ENCODE measurements at regions not wholly inside any gene's neighbourhood (a gene's known extent, or its start where the extent isn't known, plus 50 kb on each side); places are given as distances from the start of the nearest gene placed in this dataset.
"Not testable (repeated sequence)": the region's sequence is repeated elsewhere in the genome, so short reads cannot be mapped to it uniquely, and the experiment has no call there.

DNA sequence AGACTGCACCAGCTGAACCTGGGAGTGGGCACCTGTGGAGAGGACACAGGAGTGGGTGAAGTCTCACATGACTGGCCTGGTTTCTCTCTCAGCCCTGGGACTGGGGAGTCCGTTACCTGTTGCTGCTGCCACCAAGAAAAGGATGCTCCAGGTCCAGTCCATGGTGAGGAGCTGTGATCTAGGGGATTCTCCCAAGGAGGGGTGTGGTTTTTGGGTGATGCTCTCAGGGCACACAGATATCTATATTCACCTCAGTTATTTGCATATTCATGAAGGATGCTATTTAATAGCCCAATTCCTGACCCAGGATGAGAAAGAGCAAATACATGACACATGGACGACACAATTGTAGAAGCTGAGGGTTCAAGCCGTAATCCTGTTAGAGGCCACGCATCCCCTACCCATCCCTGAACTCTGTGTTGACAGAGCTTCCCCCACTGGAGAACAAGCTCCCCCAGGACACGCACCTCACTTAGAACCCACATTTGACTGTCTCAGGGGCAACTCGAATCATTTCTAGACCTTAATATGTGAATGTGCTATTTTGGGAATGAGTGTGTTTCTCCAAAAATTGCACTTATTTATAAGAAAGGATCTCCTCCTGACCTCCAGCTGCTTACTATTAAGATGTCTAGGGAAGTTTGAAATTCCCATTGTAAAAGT is 658.9 kb downstream of the TMEM121 start:
- not testable (repeated sequence) for DNase-seq

GRCh38 chr14:106185837-106186233 is 659.5 kb downstream of the TMEM121 start:
- DNase-seq, result peak; percentile 77

DNA sequence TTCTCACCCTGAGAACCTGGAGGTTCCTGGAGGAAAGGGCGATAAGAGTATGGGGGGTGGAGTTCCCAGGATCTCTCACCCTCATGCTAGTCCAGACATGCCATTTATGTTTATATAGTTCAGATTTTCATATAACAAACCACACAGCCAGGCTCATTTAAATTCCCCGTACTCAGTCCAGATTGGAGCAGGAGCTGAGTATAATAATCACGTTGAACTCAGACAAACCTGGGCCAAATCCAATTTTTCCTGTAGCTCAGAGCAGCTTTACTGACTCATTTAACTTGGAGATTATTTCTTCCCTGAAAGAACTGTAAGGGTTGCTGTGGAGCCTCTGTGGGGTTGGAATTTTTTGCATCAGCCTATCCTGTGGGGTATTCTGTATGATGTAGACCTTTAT is 660.8 kb downstream of the TMEM121 start:
- DNase-seq, result no peak

- DNase-seq, result not testable (repeated sequence)
Observed at GRCh38 chr14:106192701-106193100, 666.3 kb downstream of the TMEM121 start.

GRCh38 chr14:106196459-106196858 is 670.1 kb downstream of the TMEM121 start:
- peak; percentile 88 for DNase-seq

DNA sequence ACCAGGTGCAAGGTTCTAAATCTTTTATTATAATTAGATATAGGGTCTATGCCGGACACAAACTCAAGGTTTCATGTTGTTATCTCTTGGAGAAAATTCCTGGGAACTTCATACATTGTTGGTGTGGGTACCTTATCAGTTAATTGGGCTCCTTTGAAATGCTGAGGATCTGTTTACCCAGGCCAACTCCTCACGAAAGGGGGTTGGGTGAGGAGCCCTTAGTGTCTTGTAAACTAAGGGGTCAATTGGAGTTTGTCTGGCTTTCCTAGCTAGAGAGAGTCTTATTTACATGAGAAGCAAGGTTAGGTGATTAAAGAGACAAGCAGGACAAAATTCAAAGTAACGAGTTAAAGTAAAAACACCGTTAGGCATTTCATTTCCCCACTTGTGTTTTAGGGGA is 670.9 kb downstream of the TMEM121 start:
- not testable (repeated sequence) for DNase-seq

DNA sequence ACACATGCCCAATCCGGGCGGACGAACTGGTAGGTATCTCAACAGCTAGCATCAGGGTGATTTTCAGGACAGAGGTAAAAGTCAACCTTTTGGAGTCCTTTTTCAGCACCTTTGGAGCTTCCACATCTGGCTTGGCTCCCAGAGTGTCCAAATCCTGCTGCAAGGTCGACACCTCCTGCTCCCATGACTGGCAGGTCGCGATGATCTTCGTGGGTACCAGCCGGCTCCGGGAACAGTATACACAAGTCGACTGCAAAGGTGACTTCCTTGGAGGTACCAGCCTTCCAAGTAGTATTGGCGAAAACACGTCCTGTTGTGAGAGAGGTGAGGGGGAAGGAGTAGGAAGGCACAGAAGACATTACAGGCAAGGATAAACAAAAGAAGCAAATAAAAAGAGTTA is 672.7 kb downstream of the TMEM121 start:
- no peak for DNase-seq

- DNase-seq, result no peak
Observed at GRCh38 chr14:106200541-106201315, 674.3 kb downstream of the TMEM121 start.

DNA sequence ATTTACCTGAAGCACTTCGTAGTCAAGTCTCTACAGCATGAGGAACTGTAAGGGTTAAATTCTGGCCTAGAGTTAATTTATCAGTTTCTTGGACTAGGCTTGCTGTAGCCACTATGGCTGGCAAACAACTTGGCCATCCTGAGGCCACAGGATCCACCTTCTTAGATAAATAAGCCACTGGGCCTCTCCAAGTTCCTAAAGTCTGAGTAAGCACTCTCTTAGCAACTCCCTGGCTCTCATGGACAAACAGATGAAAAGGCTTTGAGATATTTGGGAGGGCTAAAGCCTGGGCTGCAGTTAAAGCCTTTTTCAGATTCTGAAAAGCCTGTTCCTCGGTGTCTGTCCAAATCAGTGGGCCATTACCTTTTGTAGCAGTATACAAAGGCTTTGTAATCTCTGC is 675.0 kb downstream of the TMEM121 start:
- DNase-seq, result no peak

GRCh38 chr14:106203438-106203837 is 677.1 kb downstream of the TMEM121 start:
- DNase-seq, result no peak

DNA sequence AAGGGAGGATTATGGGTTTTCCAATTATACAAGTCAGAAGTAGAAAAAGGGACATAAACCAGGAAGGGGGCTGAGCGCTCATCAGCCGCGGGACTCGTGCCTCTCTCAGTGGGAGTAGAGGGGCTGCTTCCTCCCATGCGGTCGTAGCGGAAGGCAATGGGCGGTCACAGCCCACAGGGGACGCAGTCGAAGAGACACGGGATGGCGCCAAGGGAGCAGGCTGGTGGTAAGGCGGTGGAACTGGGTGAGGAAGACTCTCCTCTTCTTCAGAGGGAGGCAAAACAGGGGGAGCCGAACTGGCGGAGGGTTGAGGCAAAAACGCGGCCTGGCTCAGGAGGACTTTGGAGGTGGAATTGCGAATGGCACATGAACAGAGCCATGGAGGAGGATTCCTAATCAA is 677.7 kb downstream of the TMEM121 start:
- no peak for DNase-seq

DNA sequence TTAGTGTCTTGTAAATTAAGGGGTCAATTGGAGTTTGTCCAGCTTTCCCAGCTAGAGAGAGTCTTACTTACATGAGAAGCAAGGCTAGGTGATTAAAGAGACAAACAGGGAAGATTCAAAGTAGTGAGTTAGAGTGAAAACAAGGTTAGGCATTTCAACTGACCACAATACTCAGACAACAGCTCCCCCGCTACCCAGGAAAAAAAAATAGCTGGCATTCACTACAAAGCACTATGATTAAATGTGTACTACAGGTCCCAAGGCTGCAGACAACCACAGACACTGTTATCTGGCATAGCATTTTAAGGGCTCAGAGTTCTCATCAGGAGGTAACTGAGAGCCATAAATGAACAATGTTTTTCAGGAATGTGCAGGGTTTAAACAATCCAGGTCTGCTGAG is 680.9 kb downstream of the TMEM121 start:
- DNase-seq, result no peak

- no peak for DNase-seq
Observed at GRCh38 chr14:106208794-106209193, 682.4 kb downstream of the TMEM121 start.

DNA sequence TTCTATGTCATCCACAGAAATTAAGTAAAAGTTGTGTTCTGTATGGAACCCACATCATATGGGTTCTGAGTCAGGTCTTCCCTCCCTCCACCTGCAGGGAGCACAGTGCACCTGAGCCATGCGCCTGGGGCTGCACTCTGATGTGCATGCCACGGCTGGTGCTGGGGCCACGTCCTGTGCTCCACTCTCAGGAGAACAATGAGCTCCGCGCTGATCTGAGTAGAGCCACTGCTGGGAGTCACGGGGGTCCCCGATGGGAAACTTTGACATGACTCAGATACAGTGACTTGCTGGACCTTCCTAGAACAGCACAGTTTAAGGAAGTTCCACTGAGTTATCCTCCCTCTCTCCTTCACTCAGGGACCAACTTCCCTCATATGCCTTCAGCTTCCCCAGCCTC is 683.4 kb downstream of the TMEM121 start:
- no peak for DNase-seq

DNA sequence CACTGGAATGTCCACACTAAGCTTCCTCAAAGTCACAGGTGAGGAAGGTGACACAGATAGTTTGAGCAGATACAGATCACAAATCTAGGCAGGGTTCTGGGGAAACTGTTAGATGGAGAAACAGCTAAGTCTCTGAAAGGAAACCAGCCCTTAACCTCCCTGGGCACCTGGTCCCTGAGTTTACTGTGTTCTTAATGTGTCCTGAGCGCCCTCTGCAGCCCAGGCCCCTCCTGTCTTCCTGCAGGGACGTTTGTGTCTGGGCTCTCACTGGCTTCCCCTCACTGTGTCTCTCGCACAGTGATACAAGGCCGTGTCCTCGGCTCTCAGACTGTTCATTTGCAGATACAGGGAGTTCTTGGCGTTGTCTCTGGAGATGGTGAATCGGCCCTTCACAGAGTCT is 684.3 kb downstream of the TMEM121 start:
- DNase-seq, result no peak

DNA sequence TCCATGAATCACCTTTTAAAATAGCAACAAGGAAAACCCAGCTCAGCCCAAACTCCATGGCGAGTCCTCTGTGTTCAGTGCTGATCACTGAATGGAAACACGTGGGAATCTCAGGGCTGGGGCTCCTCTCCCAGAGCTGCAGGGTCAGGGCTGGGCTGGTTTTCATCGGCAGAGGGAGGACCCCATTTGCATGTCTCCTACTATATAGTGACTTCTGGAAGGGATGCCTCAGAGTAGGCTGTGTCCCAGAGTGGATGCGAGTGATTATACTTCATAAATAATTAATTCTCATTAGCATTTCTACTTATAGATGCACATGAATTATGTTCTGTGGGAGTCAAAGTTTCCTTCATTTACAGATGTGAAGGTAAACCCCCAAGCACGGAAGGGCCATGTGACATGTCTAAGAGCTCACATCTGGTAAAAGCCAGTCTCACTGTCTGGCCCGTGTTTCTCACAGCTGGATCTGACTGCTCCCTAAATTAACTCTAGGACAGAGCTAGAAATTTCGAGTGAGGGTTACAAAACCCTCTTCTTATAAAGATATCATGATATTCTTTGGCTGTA is 685.0 kb downstream of the TMEM121 start:
- DNase-seq, result no peak

DNA sequence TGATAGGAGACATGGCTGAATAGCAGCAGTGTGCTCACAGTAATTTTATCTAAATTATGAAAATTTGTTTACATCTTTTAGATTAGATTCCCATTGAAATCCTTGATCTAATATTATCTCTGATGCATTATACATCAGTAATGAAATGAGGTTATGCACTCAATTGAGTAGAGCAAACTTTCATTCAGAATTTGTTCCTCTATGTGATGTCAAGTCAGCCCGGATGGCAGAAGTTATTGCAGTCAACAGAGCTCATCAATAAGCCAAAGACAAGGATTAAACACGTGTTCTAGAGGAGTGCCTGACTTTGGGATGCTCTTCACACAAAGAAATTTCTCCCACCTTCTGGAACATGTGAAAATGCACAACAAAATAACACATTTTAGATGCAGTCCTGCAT is 688.8 kb downstream of the TMEM121 start:
- DNase-seq, result no peak

GRCh38 chr14:106216679-106217078 is 690.3 kb downstream of the TMEM121 start:
- no peak for DNase-seq

GRCh38 chr14:106218174-106218573 is 691.8 kb downstream of the TMEM121 start:
- DNase-seq, result no peak

DNA sequence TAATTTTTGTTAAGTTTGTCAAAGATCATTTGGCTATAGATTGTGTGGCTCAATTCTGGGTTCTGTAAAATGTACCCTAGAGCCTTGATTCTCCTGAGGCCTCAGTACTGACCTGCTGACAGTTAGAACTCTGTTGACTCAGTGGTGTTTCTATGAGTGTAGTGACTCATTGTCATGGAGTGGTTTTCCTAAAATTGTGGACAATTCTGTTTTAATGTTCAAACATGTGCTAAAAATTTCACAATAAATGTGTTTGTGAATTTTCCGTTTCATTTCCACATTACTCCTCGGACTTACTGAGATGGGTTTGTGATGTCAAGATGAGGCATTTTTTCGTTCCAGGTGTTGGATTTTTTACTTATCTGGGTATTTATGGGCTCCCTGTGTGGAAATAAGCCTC is 695.9 kb downstream of the TMEM121 start:
- no peak for DNase-seq

GRCh38 chr14:106222731-106223130 is 696.3 kb downstream of the TMEM121 start:
- no peak for DNase-seq

DNA sequence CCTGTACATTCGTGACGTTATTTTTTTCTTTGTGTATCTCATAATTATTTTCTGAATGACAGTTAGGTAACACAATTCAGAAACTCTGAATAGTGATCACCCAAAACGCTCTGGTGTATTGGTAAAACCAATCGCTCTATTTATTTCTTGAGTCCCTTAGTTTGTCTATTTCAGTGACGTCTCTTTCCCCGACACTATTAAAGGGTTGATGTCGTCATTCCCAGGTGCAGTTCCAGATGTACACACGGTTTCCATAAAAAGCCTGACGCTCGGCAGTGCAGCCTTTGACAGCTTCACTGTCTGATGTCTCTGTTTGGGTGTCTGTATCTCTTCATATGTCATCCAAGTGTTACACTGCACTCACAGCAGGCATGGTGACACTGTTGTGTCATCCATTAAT is 701.4 kb downstream of the TMEM121 start:
- no peak for DNase-seq

DNA sequence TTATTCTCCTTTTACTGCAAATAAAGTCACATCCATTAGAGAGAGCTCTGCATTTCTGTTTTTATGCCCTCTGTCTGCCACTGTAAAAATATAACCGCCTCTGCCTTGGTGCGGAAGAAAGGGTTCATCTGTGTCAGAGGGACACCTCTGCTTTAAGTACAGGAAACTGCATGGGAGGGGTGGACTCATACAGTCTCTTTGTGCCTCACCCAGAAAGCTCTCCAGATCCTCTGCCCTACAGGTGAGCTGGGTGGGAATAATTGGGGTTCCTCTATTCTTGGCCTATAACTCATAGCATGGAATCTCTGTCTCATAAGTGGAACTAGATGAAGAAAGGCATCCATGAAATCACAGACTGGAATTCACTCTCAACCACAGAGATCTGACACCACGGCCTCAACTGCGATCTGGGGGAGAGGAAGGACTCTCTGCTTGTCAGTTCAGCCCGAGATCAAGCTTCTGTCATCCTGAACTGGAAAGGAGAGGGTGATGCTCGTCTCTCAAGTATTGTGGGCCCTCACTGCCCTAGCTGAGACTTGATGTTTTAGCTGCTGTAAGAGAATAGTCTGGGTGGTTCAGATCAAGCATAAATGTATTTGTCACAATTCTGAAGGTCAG is 702.3 kb downstream of the TMEM121 start:
- no peak for DNase-seq

GRCh38 chr14:106230071-106230470 is 703.7 kb downstream of the TMEM121 start:
- no peak for DNase-seq

All from activated CD8-positive, alpha-beta memory T cell treated with anti-CD3 and anti-CD28 coated beads, Interleukin-2, amount 50 U/mL, for 48 hours (primary cell).